CD4-positive, alpha-beta T cell (primary cell): ENCODE measurements at regions not wholly inside any gene's neighbourhood (a gene's known extent, or its start where the extent isn't known, plus 50 kb on each side); places are given as distances from the start of the nearest gene placed in this dataset.

Experiments used
- ATAC-seq: fragments of 200-7000 bp; cut with Tn5 transposase; one replicate; pipeline ENCODE4 v1.10.0; 2022; ENCODE audit warnings: mild to moderate bottlenecking; ENCODE audit not compliant: poor library complexity
- CTCF ChIA-PET: fragments of 350-600 bp; sonication (Branson Sonifier 250); formaldehyde crosslinking; loops from one replicate; lab custom pipeline; 2021; ENCODE audit warnings: antibody characterized with exemption, inconsistent platforms; lab: Charles Lee
- POLR2A ChIA-PET: fragments of 350-600 bp; sonication (Branson Sonifier 250); formaldehyde crosslinking; loops from one replicate; lab custom pipeline; 2021; ENCODE audit warnings: antibody characterized with exemption, inconsistent platforms; lab: Charles Lee
- DNase-seq, 14 experiments: peaks; one replicate each; pipeline ENCODE4 v3.0.0-alpha.2; 2013 to 2020; ENCODE audit warnings: mixed read lengths in 2 of 14
- H3K27ac ChIP-seq, 2 donors: one replicate each; pipeline versions ENCODE4 v1.5.1 to v1.7.0; 2013; ENCODE audit warnings: low read length in 2 of 2, low read depth in 1 of 2, mild to moderate bottlenecking in 1 of 2
- H3K27me3 ChIP-seq, 2 experiments: 1 replicate in 1 of 2; 2 replicates in 1 of 2; pipeline versions ENCODE4 v1.6.1 to v1.7.0; 2013; ENCODE audit warnings: low read length in 2 of 2, control low read depth in 1 of 2, mild to moderate bottlenecking in 1 of 2, moderate library complexity in 1 of 2; ENCODE audit not compliant: insufficient read depth in 2 of 2, control insufficient read depth in 1 of 2
- H3K36me3 ChIP-seq: one replicate; pipeline ENCODE4 v1.6.1; 2013; ENCODE audit warnings: low read length, control low read depth; ENCODE audit not compliant: insufficient read depth
- H3K4me1 ChIP-seq: one replicate; pipeline ENCODE4 v1.6.1; 2013; ENCODE audit warnings: low read length, control low read depth; ENCODE audit not compliant: insufficient read depth
- H3K4me3 ChIP-seq: one replicate; pipeline ENCODE4 v1.5.1; 2013; ENCODE audit warnings: mild to moderate bottlenecking, low read length, moderate library complexity
- H3K9me3 ChIP-seq, 2 experiments: 1 replicate in 1 of 2; 2 replicates in 1 of 2; pipeline versions ENCODE4 v1.6.1 to v1.7.0; 2013; ENCODE audit warnings: low read length in 2 of 2, mild to moderate bottlenecking in 2 of 2, control low read depth in 1 of 2, moderate library complexity in 1 of 2; ENCODE audit not compliant: control insufficient read depth in 1 of 2, insufficient read depth in 1 of 2
- H3K27ac Mint-ChIP-seq: one replicate; pipeline ENCODE4 v1.8.0; 2020; ENCODE audit warnings: mixed read lengths
- H3K27me3 Mint-ChIP-seq: one replicate; pipeline ENCODE4 v1.8.0; 2021; ENCODE audit warnings: mixed read lengths
- H3K36me3 Mint-ChIP-seq: one replicate; pipeline ENCODE4 v1.8.0; 2021; ENCODE audit warnings: low read depth, mixed read lengths
- H3K4me1 Mint-ChIP-seq: one replicate; pipeline ENCODE4 v1.8.0; 2021; ENCODE audit warnings: low read depth, mixed read lengths
- H3K4me3 Mint-ChIP-seq: one replicate; pipeline ENCODE4 v1.8.0; 2020; ENCODE audit warnings: mild to moderate bottlenecking, mixed read lengths
- H3K9me3 Mint-ChIP-seq: one replicate; pipeline ENCODE4 v1.8.0; 2020; ENCODE audit warnings: mixed read lengths
- CTCF ChIP-seq: fragments of 200-600 bp; IDR thresholded peaks from one replicate; pipeline ENCODE4 v1.8.0; 2022; ENCODE audit warnings: antibody characterized with exemption, mild to moderate bottlenecking
- intact Hi-C, 2 experiments: fragments of 100-400 bp; cut with DNase I in 1 of 2; cut with micrococcal nuclease in 1 of 2; formaldehyde crosslinking; loops; one replicate each; pipeline versions ENCODE4 v1.15.1 to v1.9.0; 2023 to 2025; cut with DNase I, micrococcal nuclease

- Mint-ChIP-seq H3K9me3 (no peaks in the 10 kb centered on the region), H3K27ac (no peak overlapping the region), H3K36me3 (no peaks in the 10 kb centered on the region), H3K4me1 (no peaks in the 10 kb centered on the region), H3K4me3 (no peak overlapping the region), H3K27me3 (peaks cover 6% of the 10 kb centered on the region)
- Histone ChIP-seq H3K27me3 (no peaks in the 10 kb centered on the region), H3K36me3 (no peaks in the 10 kb centered on the region), H3K9me3 (no peaks in the 10 kb centered on the region), H3K4me1 (no peaks in the 10 kb centered on the region), H3K27ac (no peak overlapping the region), H3K4me3 (no peak overlapping the region)
- intact Hi-C loops: no loop called here
- ATAC-seq (no peak), DNase-seq (no peak)
- TF ChIP-seq CTCF: no peak
- ChIA-PET CTCF (no interaction called here), POLR2A (no interaction called here)
These were observed 434.5 kb upstream of the RGMA start for GRCh38 chr15:93523481-93523880.

GRCh38 chr15:93520206-93520605 is 431.2 kb upstream of the RGMA start:
- no peak for TF ChIP-seq CTCF
- intact Hi-C loops: no loop called here
- ChIA-PET POLR2A (no interaction called here), CTCF (no interaction called here)
- Histone ChIP-seq H3K4me3 (no peak overlapping the region), H3K9me3 (no peaks in the 10 kb centered on the region), H3K4me1 (no peaks in the 10 kb centered on the region), H3K27me3 (no peaks in the 10 kb centered on the region), H3K36me3 (no peaks in the 10 kb centered on the region), H3K27ac (no peak overlapping the region)
- ATAC-seq (no peak), DNase-seq (no peak)
- no peak overlapping the region for H3K4me3 Mint-ChIP-seq
- H3K27me3 Mint-ChIP-seq: peaks cover 11% of the 10 kb centered on the region
- no peaks in the 10 kb centered on the region for H3K9me3 Mint-ChIP-seq
- no peak overlapping the region for H3K27ac Mint-ChIP-seq
- H3K36me3 Mint-ChIP-seq: no peaks in the 10 kb centered on the region
- H3K4me1 Mint-ChIP-seq: no peaks in the 10 kb centered on the region

GRCh38 chr15:93519599-93519998 is 430.6 kb upstream of the RGMA start:
- no peak overlapping the region for H3K27ac Mint-ChIP-seq
- no peak overlapping the region for H3K4me3 Mint-ChIP-seq
- Histone ChIP-seq H3K9me3 (no peaks in the 10 kb centered on the region), H3K4me3 (no peak overlapping the region), H3K27ac (no peak overlapping the region), H3K36me3 (no peaks in the 10 kb centered on the region), H3K4me1 (no peaks in the 10 kb centered on the region), H3K27me3 (no peaks in the 10 kb centered on the region)
- POLR2A ChIA-PET: no interaction called here
- H3K9me3 Mint-ChIP-seq: no peaks in the 10 kb centered on the region
- H3K4me1 Mint-ChIP-seq: no peaks in the 10 kb centered on the region
- intact Hi-C loops: no loop called here
- ATAC-seq (no peak), DNase-seq (no peak)
- CTCF ChIA-PET: no interaction called here
- peaks cover 16% of the 10 kb centered on the region for H3K27me3 Mint-ChIP-seq
- TF ChIP-seq CTCF: no peak
- H3K36me3 Mint-ChIP-seq: no peaks in the 10 kb centered on the region
